Ovary (tissue), 7 donors: ENCODE measurements at regions not wholly inside any gene's neighbourhood (a gene's known extent, or its start where the extent isn't known, plus 50 kb on each side); places are given as distances from the start of the nearest gene placed in this dataset.

ENCODE experiments used
- DNase-seq, 5 donors: peaks; one replicate each; pipeline ENCODE4 v3.0.0-alpha.2; 2019 to 2020
- H3K27ac ChIP-seq, 2 donors: fragments of 200-600 bp; one replicate each; pipeline versions ENCODE4 v1.5.1 to v1.8.0; 2019 to 2022
- H3K27me3 ChIP-seq: fragments of 200-600 bp; one replicate; pipeline ENCODE4 v1.8.0; 2022
- H3K36me3 ChIP-seq: fragments of 200-600 bp; sonication (generic); one replicate; pipeline ENCODE4 v1.5.1; 2019
- H3K4me1 ChIP-seq: one replicate; pipeline ENCODE4 v1.8.1; 2013; ENCODE audit warnings: mild to moderate bottlenecking, moderate library complexity; ENCODE audit not compliant: insufficient read depth
- H3K4me3 ChIP-seq: fragments of 200-600 bp; sonication (generic); one replicate; pipeline ENCODE4 v1.5.1; 2017
- H3K9me3 ChIP-seq, 2 donors: fragments of 200-600 bp in 1 of 2; sonication (generic) in 1 of 2; one replicate each; pipeline versions ENCODE4 v1.5.1 to v1.8.1; 2013 to 2019; ENCODE audit warnings: mild to moderate bottlenecking in 1 of 2, moderate library complexity in 1 of 2
- EP300 ChIP-seq: sonication (generic); formaldehyde crosslinking; IDR thresholded peaks from one replicate; pipeline ENCODE4 v1.6.1; 2017; ENCODE audit warnings: antibody characterized with exemption
- POLR2A ChIP-seq: fragments of 450-650 bp; IDR thresholded peaks from one replicate; pipeline ENCODE4 v1.6.1; 2017; ENCODE audit warnings: antibody characterized with exemption, mild to moderate bottlenecking, moderate library complexity
- WGBS, 3 donors: extraction: QIAGEN DNeasy Blood & Tissue Kit in 1 of 3; methylation state at CpG; one replicate each; pipeline versions ENCODE4 v1.1.5 to v1.1.7; 2013 to 2017; 5-methylcytosine and 5-hydroxymethylcytosine counted together
- intact Hi-C, 4 donors: fragments of 100-400 bp; cut with DNase I; formaldehyde crosslinking; loops; one replicate each; pipeline versions ENCODE4 v1.11.0 to v1.15.1; 2022 to 2023
- TF ChIP-seq, protein P1 (sequence below), 3 donors: fragments of 450-650 bp in 2 of 3; fragments of 200-600 bp in 1 of 3; IDR thresholded peaks; one replicate each; pipeline versions ENCODE4 v1.5.1 to v1.8.0; 2016 to 2022; ENCODE audit warnings: antibody characterized with exemption in 3 of 3, mild to moderate bottlenecking in 1 of 3
- donor health status: DM: no; HTN: no; CAD: no; lungs with moderate emphysema.
- donor health status: DM: no; HTN: no; CAD: no.
- donor health status: Bipolar disorder and iron deficiency.
- donor health status: DM: no; HTN: no; CAD: no.
- donor health status: DM: yes; HTN: yes; CAD: no.

- H3K9me3 ChIP-seq, result no peaks in the 10 kb centered on the region
- TF ChIP-seq, protein P1, sequence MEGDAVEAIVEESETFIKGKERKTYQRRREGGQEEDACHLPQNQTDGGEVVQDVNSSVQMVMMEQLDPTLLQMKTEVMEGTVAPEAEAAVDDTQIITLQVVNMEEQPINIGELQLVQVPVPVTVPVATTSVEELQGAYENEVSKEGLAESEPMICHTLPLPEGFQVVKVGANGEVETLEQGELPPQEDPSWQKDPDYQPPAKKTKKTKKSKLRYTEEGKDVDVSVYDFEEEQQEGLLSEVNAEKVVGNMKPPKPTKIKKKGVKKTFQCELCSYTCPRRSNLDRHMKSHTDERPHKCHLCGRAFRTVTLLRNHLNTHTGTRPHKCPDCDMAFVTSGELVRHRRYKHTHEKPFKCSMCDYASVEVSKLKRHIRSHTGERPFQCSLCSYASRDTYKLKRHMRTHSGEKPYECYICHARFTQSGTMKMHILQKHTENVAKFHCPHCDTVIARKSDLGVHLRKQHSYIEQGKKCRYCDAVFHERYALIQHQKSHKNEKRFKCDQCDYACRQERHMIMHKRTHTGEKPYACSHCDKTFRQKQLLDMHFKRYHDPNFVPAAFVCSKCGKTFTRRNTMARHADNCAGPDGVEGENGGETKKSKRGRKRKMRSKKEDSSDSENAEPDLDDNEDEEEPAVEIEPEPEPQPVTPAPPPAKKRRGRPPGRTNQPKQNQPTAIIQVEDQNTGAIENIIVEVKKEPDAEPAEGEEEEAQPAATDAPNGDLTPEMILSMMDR (IDR thresholded peaks at IDR 0.05), result no peak
- TF ChIP-seq POLR2A, result no peak
- no peak for TF ChIP-seq EP300
These were observed 467.7 kb downstream of the CDH11 start for GRCh38 chr16:64654178-64654577.

GRCh38 chr16:64648282-64648681, 473.6 kb downstream of the CDH11 start:
- H3K9me3 ChIP-seq, result no peaks in the 10 kb centered on the region
- no peak overlapping the region for H3K27ac ChIP-seq
- H3K27me3 ChIP-seq, result no peaks in the 10 kb centered on the region
- TF ChIP-seq POLR2A (no peak), EP300 (no peak)
- TF ChIP-seq, protein P1 (IDR thresholded peaks at IDR 0.05), result no peak
- H3K4me3 ChIP-seq, result no peak overlapping the region
- WGBS, 3 donors, result 72 to 81% (median 80%) methylated on average over 3 of the region's 3 CpGs
- intact Hi-C loops, result no loop called here
- no peak for DNase-seq
- no peaks in the 10 kb centered on the region for H3K36me3 ChIP-seq
- H3K4me1 ChIP-seq, result no peaks in the 10 kb centered on the region

More at GRCh38 chr16:64654178-64654577, 467.7 kb downstream of the CDH11 start:
- intact Hi-C loops, result no loop called here
- H3K27me3 ChIP-seq, result no peaks in the 10 kb centered on the region
- no peak for DNase-seq
- no peak overlapping the region for H3K27ac ChIP-seq
- no peak overlapping the region for H3K4me3 ChIP-seq
- H3K36me3 ChIP-seq, result no peaks in the 10 kb centered on the region
- no peaks in the 10 kb centered on the region for H3K4me1 ChIP-seq

GRCh38 chr16:64641343-64641742, 480.5 kb downstream of the CDH11 start:
- H3K27ac ChIP-seq, result no peak overlapping the region
- DNase-seq, result no peak
- intact Hi-C loops, result no loop called here
- no peaks in the 10 kb centered on the region for H3K9me3 ChIP-seq
- H3K4me1 ChIP-seq, result no peaks in the 10 kb centered on the region
- TF ChIP-seq EP300, result no peak
- TF ChIP-seq, protein P1 (IDR thresholded peaks at IDR 0.05), result no peak
- TF ChIP-seq POLR2A, result no peak
- no peak overlapping the region for H3K4me3 ChIP-seq
- no peaks in the 10 kb centered on the region for H3K36me3 ChIP-seq
- WGBS, 3 donors, result 94 to 97% (median 95%) methylated on average over 3 of the region's 3 CpGs
- H3K27me3 ChIP-seq, result no peaks in the 10 kb centered on the region

DNA sequence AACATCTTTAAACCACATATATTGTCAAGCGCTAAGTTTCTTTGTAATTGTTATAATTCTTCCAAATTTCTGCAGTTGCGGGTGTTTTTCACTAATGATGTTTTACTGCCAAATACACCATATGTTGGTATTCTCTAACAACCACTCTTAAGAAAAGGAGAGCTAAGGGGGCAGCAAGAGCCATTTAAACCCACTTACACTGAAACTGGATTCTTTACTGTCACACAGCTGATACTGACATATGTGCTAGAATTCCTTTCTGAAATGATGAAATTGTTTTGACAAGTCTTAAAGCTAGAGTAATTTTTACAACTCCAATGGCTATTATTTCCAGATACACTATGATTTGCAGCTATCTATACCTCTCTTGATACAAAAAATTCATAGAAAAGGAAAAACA, 483.1 kb downstream of the CDH11 start:
- TF ChIP-seq, protein P1 (IDR thresholded peaks at IDR 0.05), result no peak
- TF ChIP-seq POLR2A (no peak), EP300 (no peak)
- H3K36me3 ChIP-seq, result no peaks in the 10 kb centered on the region
- 62 to 77% (median 67%) methylated on average over 2 of the region's 2 CpGs for WGBS, 3 donors
- no peaks in the 10 kb centered on the region for H3K27me3 ChIP-seq
- DNase-seq, result no peak
- no peak overlapping the region for H3K27ac ChIP-seq
- no peaks in the 10 kb centered on the region for H3K4me1 ChIP-seq
- intact Hi-C loops, result no loop called here
- no peaks in the 10 kb centered on the region for H3K9me3 ChIP-seq
- no peak overlapping the region for H3K4me3 ChIP-seq
